ENCODE measurements at regions not wholly inside any gene's neighbourhood (a gene's known extent, or its start where the extent isn't known, plus 50 kb on each side); places are given as distances from the start of the nearest gene placed in this dataset.
"Not testable (repeated sequence)": the region's sequence is repeated elsewhere in the genome, so short reads cannot be mapped to it uniquely, and the experiment has no call there.

GRCh38 chr3:181919375-181919774 is 207.7 kb downstream of the SOX2 start:
- DNase-seq (ENCODE audit: low read depth in 2 of 3, low spot score in 2 of 3): no peak

- DNase-seq (ENCODE audit: low read depth in 2 of 3, low spot score in 2 of 3): no peak
These were observed 208.7 kb downstream of the SOX2 start for GRCh38 chr3:181920409-181920808.

GRCh38 chr3:181921220-181921619 is 209.5 kb downstream of the SOX2 start:
- DNase-seq (ENCODE audit: low read depth in 2 of 3, low spot score in 2 of 3): no peak

- DNase-seq (ENCODE audit: low read depth in 2 of 3, low spot score in 2 of 3): not testable (repeated sequence)
These were observed 214.1 kb downstream of the SOX2 start for GRCh38 chr3:181925841-181926240.

- no peak for DNase-seq (ENCODE audit: low read depth in 2 of 3, low spot score in 2 of 3)
These were observed 217.8 kb downstream of the SOX2 start for GRCh38 chr3:181929501-181929900.

GRCh38 chr3:181930105-181930504 is 218.4 kb downstream of the SOX2 start:
- no peak for DNase-seq (ENCODE audit: low read depth in 2 of 3, low spot score in 2 of 3)

GRCh38 chr3:181932039-181932438 is 220.3 kb downstream of the SOX2 start:
- no peak for DNase-seq (ENCODE audit: low read depth in 2 of 3, low spot score in 2 of 3)

- no peak for DNase-seq (ENCODE audit: low read depth in 2 of 3, low spot score in 2 of 3)
These were observed 221.4 kb downstream of the SOX2 start for GRCh38 chr3:181933052-181933618.

GRCh38 chr3:181935915-181936314 is 224.2 kb downstream of the SOX2 start:
- no peak for DNase-seq (ENCODE audit: low read depth in 2 of 3, low spot score in 2 of 3)

GRCh38 chr3:181936774-181937173 is 225.0 kb downstream of the SOX2 start:
- DNase-seq (ENCODE audit: low read depth in 2 of 3, low spot score in 2 of 3): no peak

- not testable (repeated sequence) for DNase-seq (ENCODE audit: low read depth in 2 of 3, low spot score in 2 of 3)
These were observed 226.9 kb downstream of the SOX2 start for GRCh38 chr3:181938580-181938979.

- no peak for DNase-seq (ENCODE audit: low read depth in 2 of 3, low spot score in 2 of 3)
These were observed 229.0 kb downstream of the SOX2 start for GRCh38 chr3:181940703-181941102.

- DNase-seq (ENCODE audit: low read depth in 2 of 3, low spot score in 2 of 3): no peak
These were observed 229.5 kb downstream of the SOX2 start for GRCh38 chr3:181941250-181941649.

GRCh38 chr3:181943285-181943684 is 231.6 kb downstream of the SOX2 start:
- DNase-seq (ENCODE audit: low read depth in 2 of 3, low spot score in 2 of 3): no peak

GRCh38 chr3:181947606-181948005 is 235.9 kb downstream of the SOX2 start:
- DNase-seq (ENCODE audit: low read depth in 2 of 3, low spot score in 2 of 3): no peak

GRCh38 chr3:181948286-181948685 is 236.6 kb downstream of the SOX2 start:
- DNase-seq (ENCODE audit: low read depth in 2 of 3, low spot score in 2 of 3): no peak

GRCh38 chr3:181952221-181952620 is 240.5 kb downstream of the SOX2 start:
- no peak for DNase-seq (ENCODE audit: low read depth in 2 of 3, low spot score in 2 of 3)

- DNase-seq (ENCODE audit: low read depth in 2 of 3, low spot score in 2 of 3): no peak
These were observed 241.2 kb downstream of the SOX2 start for GRCh38 chr3:181952929-181953328.

- no peak for DNase-seq (ENCODE audit: low read depth in 2 of 3, low spot score in 2 of 3)
These were observed 243.8 kb downstream of the SOX2 start for GRCh38 chr3:181955566-181955965.

- no peak for DNase-seq (ENCODE audit: low read depth in 2 of 3, low spot score in 2 of 3)
These were observed 244.4 kb downstream of the SOX2 start for GRCh38 chr3:181956122-181956521.

- no peak for DNase-seq (ENCODE audit: low read depth in 2 of 3, low spot score in 2 of 3)
These were observed 254.7 kb downstream of the SOX2 start for GRCh38 chr3:181966393-181966792.

- DNase-seq (ENCODE audit: low read depth in 2 of 3, low spot score in 2 of 3): no peak
These were observed 258.2 kb downstream of the SOX2 start for GRCh38 chr3:181969925-181970324.

- no peak for DNase-seq (ENCODE audit: low read depth in 2 of 3, low spot score in 2 of 3)
These were observed 259.7 kb downstream of the SOX2 start for GRCh38 chr3:181971424-181971823.

GRCh38 chr3:181974198-181974597 is 262.5 kb downstream of the SOX2 start:
- no peak for DNase-seq (ENCODE audit: low read depth in 2 of 3, low spot score in 2 of 3)
